Activated CD8-positive, alpha-beta memory T cell treated with anti-CD3 and anti-CD28 coated beads for 24 hours (primary cell): ENCODE measurements at regions not wholly inside any gene's neighbourhood (a gene's known extent, or its start where the extent isn't known, plus 50 kb on each side); places are given as distances from the start of the nearest gene placed in this dataset.
"Not testable (repeated sequence)": the region's sequence is repeated elsewhere in the genome, so short reads cannot be mapped to it uniquely, and the experiment has no call there.

Experiments
- DNase-seq: peaks from one replicate; pipeline ENCODE4 v3.0.0-alpha.2; 2020

DNA sequence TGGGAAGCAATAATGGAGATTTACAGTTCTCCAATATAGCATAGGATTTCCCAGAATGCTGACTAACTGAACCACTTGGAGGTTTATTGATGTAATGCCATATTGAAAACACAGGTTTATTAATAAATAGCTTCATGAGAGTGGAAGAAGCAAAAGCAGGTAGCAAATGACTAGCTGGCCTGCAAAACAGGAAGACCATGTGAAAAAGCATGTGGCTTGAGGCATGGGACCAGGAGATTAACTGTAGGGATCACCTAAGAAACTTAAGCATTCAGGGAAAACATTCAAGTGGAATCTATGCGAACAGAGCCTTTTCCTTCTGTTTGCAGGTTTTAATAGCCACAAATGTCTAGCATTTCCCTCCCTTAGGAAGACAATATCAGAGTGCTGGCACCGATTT, 679.7 kb downstream of the ZEB2 start:
- DNase-seq = no peak

DNA sequence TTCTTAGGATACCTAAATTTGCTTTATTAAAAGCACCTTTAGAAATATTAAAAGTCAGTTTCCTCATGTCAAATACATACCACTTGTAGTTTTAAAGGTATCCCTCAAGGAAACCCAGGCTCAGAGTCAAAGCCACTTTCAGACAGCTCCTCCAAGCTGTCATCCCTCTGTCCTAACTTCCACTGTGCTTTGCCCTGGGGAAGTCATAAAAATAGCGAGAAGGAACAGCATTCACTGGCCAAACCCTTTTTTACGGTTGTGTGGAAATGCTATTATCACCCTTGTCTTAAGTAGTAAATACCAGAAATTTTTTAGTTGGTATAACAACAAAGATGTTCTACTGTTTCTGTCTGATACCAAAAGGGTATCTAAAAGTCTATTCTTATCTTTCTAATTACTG, 680.5 kb downstream of the ZEB2 start:
- DNase-seq = no peak

DNA sequence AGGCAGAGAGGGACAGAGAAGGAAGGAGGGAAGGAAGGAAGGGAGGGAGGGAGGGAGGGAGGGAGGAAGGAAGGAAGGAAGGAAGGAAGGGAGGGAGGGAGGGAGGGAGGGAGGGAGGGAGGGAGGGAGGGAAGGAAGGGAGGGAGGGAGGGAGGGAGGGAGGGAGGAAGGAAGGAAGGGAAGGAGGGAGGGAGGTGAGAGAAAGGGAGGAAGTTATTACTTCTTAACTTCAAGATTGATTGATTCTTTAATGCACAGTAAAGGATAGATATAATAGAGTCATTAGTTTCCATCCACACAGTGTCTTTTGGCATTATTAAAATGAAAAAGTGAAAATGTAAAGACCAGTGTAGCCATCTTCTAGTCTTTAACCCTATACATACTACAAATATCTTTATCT, 682.9 kb downstream of the ZEB2 start:
- not testable (repeated sequence) for DNase-seq

DNA sequence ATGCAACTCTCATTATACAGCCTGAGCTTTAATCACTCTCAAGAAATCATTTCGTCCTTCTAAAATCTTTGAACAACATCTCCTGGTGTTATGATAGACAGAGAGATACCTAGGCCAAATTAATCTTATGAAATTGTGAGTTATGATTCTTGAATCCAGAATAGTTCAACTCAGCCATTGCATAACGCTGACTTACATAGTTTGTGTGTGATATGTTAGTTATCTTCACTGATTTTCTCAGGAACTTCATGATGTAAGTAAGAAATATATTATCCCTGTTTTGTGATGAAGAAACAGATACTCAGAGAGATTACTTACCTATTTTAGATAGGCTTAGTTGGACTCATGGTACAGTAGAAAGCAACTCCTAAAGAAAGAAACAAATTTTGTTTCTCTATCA, 684.4 kb downstream of the ZEB2 start:
- DNase-seq = no peak

DNA sequence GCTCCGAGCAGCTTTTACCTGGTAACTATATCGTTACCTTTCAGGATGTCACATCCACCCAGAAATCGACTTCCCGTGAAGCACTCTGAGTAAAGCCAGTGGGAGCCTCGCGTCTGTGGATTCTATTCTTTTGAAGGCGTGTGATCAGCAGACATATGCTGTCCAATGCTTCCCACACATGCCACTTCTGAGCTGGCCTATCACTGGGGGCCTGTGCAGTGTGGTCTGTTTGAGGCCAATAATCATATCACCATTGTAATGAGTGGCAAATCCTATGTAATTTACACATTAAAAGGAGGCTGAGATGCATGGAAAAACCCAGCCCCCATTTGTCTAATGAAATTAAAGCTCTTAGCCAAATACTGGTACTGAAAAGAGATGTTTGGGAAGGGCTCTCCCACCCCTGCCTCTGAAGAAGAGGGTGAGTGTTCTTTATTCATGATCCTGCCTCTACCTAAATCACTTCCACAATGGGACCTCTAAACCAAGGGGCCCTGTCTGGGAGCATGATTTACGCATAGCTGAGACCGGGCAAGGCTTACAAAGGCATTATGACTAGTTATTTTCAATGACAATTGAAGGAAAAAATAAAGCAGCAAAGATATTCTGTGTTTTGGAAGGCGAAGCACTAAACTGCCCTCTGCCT, 686.8 kb downstream of the ZEB2 start:
- DNase-seq = no peak

DNA sequence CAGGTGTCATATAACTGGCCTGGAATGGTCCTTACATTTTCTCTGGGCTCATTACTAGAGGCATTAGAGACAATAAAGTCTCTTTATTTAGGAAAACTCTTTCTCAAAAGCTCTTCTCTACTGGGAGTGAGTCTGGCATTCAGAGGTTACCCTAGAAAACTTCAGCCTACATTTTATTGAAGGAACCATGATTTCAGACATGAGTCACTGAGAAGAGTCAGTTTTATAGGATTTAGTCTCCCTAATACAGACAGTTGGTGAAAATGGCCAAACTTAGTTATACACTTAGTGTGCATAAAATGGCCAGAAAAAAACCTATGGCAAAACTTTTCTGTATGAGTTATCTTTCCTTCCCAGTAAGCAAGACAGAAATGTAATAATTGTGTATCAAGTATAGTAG, 689.4 kb downstream of the ZEB2 start:
- DNase-seq = no peak

DNA sequence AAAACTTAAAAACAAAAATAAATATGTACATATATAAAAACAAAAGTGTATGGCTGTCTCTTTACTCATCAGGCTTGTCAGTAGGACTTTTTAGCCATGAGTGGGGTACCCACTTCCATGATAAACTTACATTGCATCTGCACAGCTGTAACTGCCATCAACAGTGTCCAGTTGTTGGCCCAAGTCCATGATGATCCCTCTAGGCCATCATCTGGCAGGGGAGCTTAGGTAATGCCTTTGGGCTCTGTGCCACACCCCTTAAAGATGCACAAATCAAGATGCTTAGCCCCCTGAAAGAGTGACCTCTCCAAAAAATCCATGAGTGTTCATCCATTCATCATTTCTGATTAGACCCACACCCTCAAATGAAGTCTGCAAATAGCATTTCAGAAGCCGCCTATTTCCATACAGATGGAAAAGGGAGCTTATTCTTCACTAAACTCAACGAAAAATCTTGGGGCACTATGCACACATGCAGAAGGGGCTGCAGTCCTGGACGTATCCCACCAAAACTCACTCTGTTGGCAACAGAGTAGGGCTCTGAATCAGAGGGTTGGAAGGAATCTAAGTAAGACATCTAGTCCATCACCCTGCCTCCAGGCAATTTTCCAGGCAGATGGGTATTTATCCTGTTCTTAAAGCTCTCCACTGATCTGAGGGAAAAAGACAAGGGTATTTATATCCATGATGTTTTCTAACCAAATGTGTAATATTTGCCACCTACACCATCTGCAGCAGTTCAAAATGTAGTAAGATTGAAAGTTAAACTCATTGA, 691.0 kb downstream of the ZEB2 start:
- no peak for DNase-seq

DNA sequence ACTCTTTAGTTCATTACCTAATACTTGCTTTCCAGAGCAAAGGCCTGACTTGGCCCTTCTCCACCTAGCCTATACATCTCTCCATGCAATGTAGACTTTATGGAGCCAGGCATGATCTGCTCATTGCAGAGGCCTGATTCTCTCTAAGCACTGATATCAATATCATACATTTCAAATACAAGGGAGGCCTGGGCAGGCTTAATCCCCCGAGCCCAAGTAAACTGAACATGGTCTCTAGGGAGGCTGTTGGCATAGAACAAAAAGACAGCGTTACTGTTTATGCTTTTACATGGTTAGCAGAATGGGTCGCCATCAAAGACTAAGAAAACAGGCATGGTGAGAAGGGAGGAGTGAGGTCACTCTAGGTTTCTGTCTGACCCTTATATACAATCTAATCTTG, 695.1 kb downstream of the ZEB2 start:
- no peak for DNase-seq

DNA sequence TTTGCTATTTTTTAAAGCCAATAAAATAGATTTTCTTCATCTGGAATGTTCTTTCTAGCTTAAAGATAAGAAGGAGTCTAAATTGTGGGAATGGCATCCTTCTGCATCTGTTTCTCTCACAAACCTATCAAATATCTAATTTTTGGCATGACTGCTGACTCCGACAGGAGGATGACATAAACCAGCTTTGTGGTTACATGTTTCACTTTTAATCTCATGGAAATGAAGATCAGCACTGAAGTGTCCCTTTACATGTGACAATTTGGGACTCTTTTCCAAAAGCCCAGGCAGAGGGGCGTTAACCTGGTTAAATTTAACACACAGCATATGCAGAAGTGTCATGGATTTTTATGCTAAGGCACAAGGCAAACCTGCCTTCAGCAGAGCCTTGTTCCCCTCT, 694.7 kb downstream of the ARHGAP15 start:
- no peak for DNase-seq

DNA sequence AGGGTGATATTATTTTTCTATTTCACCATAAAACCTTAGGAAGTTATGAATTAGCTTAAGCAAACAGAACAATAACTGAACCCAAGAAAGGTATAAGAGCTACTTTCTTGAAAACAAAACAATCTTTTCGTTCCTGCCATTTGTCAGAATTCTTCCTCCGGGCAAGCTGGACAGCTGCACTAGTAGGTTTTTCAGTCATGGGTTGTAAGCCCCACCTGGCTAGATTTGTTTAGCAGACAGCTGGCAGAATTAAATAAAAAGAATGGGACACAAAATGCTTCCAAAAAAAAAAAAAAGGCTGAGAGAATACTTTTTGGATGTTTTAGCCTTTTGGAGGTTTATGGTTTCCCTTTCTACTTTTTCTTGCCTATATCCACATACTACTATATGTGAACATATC, 694.1 kb downstream of the ARHGAP15 start:
- no peak for DNase-seq

DNA sequence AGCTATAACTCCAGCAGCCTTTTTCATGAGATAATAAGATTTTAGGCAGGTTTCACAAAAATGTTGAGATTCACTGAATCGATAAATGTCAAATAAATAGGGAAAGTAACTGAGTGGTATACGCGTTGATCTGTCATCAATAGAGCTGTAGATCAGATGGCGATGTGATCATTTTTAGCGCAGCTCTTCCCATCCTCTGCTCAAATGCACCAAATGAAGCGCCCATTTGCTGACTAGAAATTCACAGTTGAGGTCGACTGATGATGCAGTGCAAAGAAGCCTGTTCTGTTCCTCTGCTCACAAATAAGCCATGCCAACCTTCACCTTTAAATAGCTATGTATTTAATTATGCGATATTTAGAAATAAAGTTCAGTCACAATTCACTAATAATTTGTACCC, 693.5 kb downstream of the ARHGAP15 start:
- no peak for DNase-seq

DNA sequence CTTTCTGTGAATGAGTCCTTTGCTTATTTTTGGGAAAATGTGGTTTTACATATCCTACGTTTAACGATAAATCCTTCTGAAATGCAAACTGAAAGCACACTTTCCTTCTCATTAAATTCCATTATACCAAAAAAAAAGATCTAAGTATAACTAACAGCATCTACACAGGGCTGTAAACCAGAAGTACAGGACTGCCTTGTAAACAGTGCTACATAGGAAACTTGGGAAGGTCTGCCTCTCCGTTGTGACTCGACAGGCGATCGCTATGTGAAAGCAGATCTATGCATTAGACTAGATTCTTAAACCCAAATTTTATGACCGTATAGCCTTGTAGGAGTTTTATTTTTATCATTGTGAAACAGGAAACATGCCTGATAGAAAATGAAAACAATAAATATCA, 690.5 kb downstream of the ARHGAP15 start:
- DNase-seq = no peak

DNA sequence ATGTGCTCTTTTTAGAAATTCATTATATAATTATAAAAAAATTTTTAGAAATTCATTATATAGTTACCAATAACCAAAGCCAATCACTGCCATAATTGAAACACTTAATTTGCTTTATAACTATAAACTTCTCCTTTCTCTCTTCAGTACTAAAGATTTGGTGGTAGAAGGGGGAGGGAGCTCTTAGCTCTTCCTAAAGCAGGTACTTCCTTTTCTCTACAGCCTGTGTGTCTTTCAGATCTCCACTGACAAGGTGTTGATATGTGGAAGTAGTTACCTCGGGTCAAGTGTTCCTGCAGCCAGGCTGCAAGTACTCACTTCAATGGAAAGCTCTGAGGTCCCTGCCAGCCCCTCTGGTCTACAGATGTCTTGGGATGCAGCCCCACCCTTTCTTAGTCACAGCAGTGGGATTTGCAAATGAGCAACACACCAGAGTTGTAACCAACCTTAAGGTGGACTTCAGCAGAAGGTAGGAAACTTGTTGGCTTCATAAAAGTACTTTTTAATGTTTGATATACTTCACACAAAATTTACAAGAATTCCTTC, 690.0 kb downstream of the ARHGAP15 start:
- no peak for DNase-seq
